ENCODE measurements at regions not wholly inside any gene's neighbourhood (a gene's known extent, or its start where the extent isn't known, plus 50 kb on each side); places are given as distances from the start of the nearest gene placed in this dataset.

DNA sequence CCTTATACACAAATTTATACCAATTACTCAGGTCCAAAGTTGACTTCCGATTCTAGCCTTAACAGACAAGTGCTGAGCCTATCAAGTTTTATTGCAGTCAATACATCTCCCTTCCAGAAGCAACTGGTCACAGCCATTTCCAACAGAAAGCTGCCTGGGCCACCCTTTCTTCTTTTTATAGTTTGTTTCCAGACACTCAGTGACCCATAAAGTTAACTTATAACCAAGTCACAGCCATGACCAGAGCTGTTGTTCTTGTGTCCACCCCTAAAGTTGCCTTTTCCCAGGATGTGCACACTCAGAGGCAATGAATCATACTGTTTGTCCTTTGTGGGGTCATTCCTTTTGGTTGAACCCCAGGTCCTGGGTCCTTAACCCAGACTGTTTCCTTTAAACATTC is 89.9 kb downstream of the CD83 start:
- POLR2A ChIA-PET, result no interaction called here
- ATAC-seq, result no peak
- Histone ChIP-seq H3K27ac (ENCODE audit: low read depth, low read length) (no peak overlapping the region), H3K9me3 (ENCODE audit: control insufficient read depth in 1 of 2, insufficient read depth in 1 of 2, low read depth in 1 of 2, low read length in 2 of 2) (no peaks in the 10 kb centered on the region), H4K20me1 (ENCODE audit: insufficient read depth) (no peaks in the 10 kb centered on the region), H3K4me3 (replicated peaks in 1 of 2; ENCODE audit: low read depth in 1 of 2, low read length in 2 of 2) (no peak overlapping the region), H3K36me3 (ENCODE audit: control insufficient read depth in 1 of 2, insufficient read depth in 2 of 2, low read length in 2 of 2) (no peaks in the 10 kb centered on the region), H2AFZ (ENCODE audit: low read depth, low read length, poor library complexity, severe bottlenecking) (no peak overlapping the region), H3K9me2 (ENCODE audit: insufficient read depth) (no peaks in the 10 kb centered on the region), H3K27me3 (ENCODE audit: insufficient read depth, low read length) (no peaks in the 10 kb centered on the region), H3K9ac (ENCODE audit: low read length) (no peak overlapping the region), H3K79me2 (ENCODE audit: insufficient read depth, low read length) (no peaks in the 10 kb centered on the region), H3K4me1 (ENCODE audit: control insufficient read depth in 1 of 2, insufficient read depth in 2 of 2, low read length in 2 of 2) (peaks cover 6 to 25% of the 10 kb centered on the region in 2 experiments), H3K4me2 (ENCODE audit: low read length) (no peak overlapping the region)
- no TSS peak for BruUV-seq (replicated peaks)
- CTCF ChIA-PET, result interaction anchor here (0.6 kb wide), 1 partner anchor 1993 kb away, joined by 3 read pairs; no protein-coding TSS in a partner anchor
- no peak for DNase-seq (ENCODE audit: low read depth, low spot score)
- TF ChIP-seq, protein P1, sequence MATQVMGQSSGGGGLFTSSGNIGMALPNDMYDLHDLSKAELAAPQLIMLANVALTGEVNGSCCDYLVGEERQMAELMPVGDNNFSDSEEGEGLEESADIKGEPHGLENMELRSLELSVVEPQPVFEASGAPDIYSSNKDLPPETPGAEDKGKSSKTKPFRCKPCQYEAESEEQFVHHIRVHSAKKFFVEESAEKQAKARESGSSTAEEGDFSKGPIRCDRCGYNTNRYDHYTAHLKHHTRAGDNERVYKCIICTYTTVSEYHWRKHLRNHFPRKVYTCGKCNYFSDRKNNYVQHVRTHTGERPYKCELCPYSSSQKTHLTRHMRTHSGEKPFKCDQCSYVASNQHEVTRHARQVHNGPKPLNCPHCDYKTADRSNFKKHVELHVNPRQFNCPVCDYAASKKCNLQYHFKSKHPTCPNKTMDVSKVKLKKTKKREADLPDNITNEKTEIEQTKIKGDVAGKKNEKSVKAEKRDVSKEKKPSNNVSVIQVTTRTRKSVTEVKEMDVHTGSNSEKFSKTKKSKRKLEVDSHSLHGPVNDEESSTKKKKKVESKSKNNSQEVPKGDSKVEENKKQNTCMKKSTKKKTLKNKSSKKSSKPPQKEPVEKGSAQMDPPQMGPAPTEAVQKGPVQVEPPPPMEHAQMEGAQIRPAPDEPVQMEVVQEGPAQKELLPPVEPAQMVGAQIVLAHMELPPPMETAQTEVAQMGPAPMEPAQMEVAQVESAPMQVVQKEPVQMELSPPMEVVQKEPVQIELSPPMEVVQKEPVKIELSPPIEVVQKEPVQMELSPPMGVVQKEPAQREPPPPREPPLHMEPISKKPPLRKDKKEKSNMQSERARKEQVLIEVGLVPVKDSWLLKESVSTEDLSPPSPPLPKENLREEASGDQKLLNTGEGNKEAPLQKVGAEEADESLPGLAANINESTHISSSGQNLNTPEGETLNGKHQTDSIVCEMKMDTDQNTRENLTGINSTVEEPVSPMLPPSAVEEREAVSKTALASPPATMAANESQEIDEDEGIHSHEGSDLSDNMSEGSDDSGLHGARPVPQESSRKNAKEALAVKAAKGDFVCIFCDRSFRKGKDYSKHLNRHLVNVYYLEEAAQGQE (IDR thresholded peaks at IDR 0.05; ENCODE audit: low read depth), result no peak
- TF ChIP-seq RAD21 (IDR thresholded peaks at IDR 0.05; ENCODE audit: low read depth), result no peak
- TF ChIP-seq YY1 (IDR thresholded peaks at IDR 0.05; ENCODE audit: extremely low read depth, insufficient replicate concordance, low read depth, low read length), result no peak
- no peak for TF ChIP-seq CBX3 (IDR thresholded peaks at IDR 0.05; ENCODE audit: low read depth)
- TF ChIP-seq SIN3A (IDR thresholded peaks at IDR 0.05; ENCODE audit: low read depth), result no peak
- no peak for TF ChIP-seq CEBPB (IDR thresholded peaks at IDR 0.05; ENCODE audit: low read depth)
- no peak for TF ChIP-seq POLR2AphosphoS5 (IDR thresholded peaks at IDR 0.05; ENCODE audit: low read depth, low read length)
- TF ChIP-seq EZH2 (IDR thresholded peaks at IDR 0.05), result no peak
- TF ChIP-seq SP1 (IDR thresholded peaks at IDR 0.05; ENCODE audit: low read depth), result no peak
- no peak for TF ChIP-seq ELF1 (IDR thresholded peaks at IDR 0.05; ENCODE audit: borderline replicate concordance, low read depth)
- TF ChIP-seq ZNF274 (IDR thresholded peaks at IDR 0.05; ENCODE audit: low read depth, low read length), result no peak
- TF ChIP-seq MAX (IDR thresholded peaks at IDR 0.05), result no peak
- no peak for TF ChIP-seq JUND (IDR thresholded peaks at IDR 0.05)
- no peak for TF ChIP-seq TCF7L2 (IDR thresholded peaks at IDR 0.05; ENCODE audit: borderline replicate concordance, extremely low read depth, insufficient read depth, insufficient read length)
- no peak for TF ChIP-seq EGR1 (IDR thresholded peaks at IDR 0.05; ENCODE audit: low read depth)
- TF ChIP-seq EZH2phosphoT487 (IDR thresholded peaks at IDR 0.05; ENCODE audit: borderline replicate concordance), result no peak
- intact Hi-C loops (cut with micrococcal nuclease), result no loop called here
- RAD21 ChIA-PET (ENCODE audit: low non-redundant PET in 1 of 2, low total read pairs in 2 of 2, uncharacterized antibody in 2 of 2, unreplicated experiment in 2 of 2), result no interaction called here

All from HCT116 (cell line).